HCT116 (cell line): ENCODE measurements at regions not wholly inside any gene's neighbourhood (a gene's known extent, or its start where the extent isn't known, plus 50 kb on each side); places are given as distances from the start of the nearest gene placed in this dataset.

Experiments
- ATF3 ChIP-seq: IDR thresholded peaks from 2 replicates; pipeline ENCODE4 v1.6.1; 2012
- CEBPB ChIP-seq: IDR thresholded peaks from 2 replicates; pipeline ENCODE4 v1.6.1; 2012; ENCODE audit warnings: low read depth
- CTCF ChIP-seq, 3 experiments: fragments of 200-600 bp in 1 of 3; sonication (generic) in 1 of 3; IDR thresholded peaks in 2 of 3; conservative IDR thresholded peaks in 1 of 3; 2 replicates each; pipeline ENCODE4 v1.5.1; 2012 to 2017; ENCODE audit warnings: low read depth in 2 of 3, low read length in 2 of 3, antibody characterized with exemption in 1 of 3, borderline replicate concordance in 1 of 3, control low read depth in 1 of 3, mild to moderate bottlenecking in 1 of 3, mixed read lengths in 1 of 3, mixed run types in 1 of 3, moderate library complexity in 1 of 3; ENCODE audit not compliant: insufficient read depth in 1 of 3
- MAX ChIP-seq: IDR thresholded peaks from 2 replicates; pipeline ENCODE4 v1.6.1; 2012
- POLR2A ChIP-seq: IDR thresholded peaks from 2 replicates; pipeline ENCODE4 v1.7.0; 2011; ENCODE audit warnings: borderline replicate concordance; ENCODE audit not compliant: insufficient read depth, insufficient read length; ENCODE audit errors: extremely low read depth
- POLR2AphosphoS5 ChIP-seq: IDR thresholded peaks from 2 replicates; pipeline ENCODE4 v1.6.1; 2011; ENCODE audit warnings: mild to moderate bottlenecking, low read depth, low read length, moderate library complexity
- SP1 ChIP-seq: IDR thresholded peaks from 2 replicates; pipeline ENCODE4 v1.6.1; 2012; ENCODE audit warnings: low read depth

GRCh38 chr12:89179245-89179644 lies 173.1 kb downstream of the DUSP6 start:
- TF ChIP-seq ATF3, result no peak
- TF ChIP-seq SP1, result no peak
- no peak for TF ChIP-seq CTCF (IDR thresholded peaks at IDR 0.05 in 2 of 3, conservative IDR thresholded peaks at IDR 0.05 in 1 of 3; ENCODE audit: borderline replicate concordance in 1 of 3, insufficient read depth in 1 of 3, low read depth in 2 of 3, low read length in 2 of 3)
- TF ChIP-seq POLR2AphosphoS5, result no peak
- TF ChIP-seq CEBPB, result no peak
- no peak for TF ChIP-seq MAX
- TF ChIP-seq POLR2A, result no peak
